ENCODE measurements at regions not wholly inside any gene's neighbourhood (a gene's known extent, or its start where the extent isn't known, plus 50 kb on each side); places are given as distances from the start of the nearest gene placed in this dataset.
"Not testable (repeated sequence)": the region's sequence is repeated elsewhere in the genome, so short reads cannot be mapped to it uniquely, and the experiment has no call there.

- Mint-ChIP-seq H3K4me1 (ENCODE audit: low read depth, unreplicated experiment) (no peaks in the 10 kb centered on the region), H3K27ac (ENCODE audit: unreplicated experiment) (no peak overlapping the region), H3K27me3 (ENCODE audit: low read depth, unreplicated experiment) (no peaks in the 10 kb centered on the region), H3K36me3 (ENCODE audit: low read depth, unreplicated experiment) (no peaks in the 10 kb centered on the region), H3K9me3 (ENCODE audit: unreplicated experiment) (no peaks in the 10 kb centered on the region), H3K4me3 (ENCODE audit: unreplicated experiment) (no peak overlapping the region)
- Histone ChIP-seq H3K9me3 (ENCODE audit: insufficient read depth, low read depth, low read length) (no peaks in the 10 kb centered on the region), H4K20me1 (ENCODE audit: insufficient read depth, low read length) (no peaks in the 10 kb centered on the region), H2AFZ (ENCODE audit: low read depth, low read length) (no peak overlapping the region), H3K27ac (ENCODE audit: low read depth, low read length) (no peak overlapping the region), H3K27me3 (ENCODE audit: insufficient read depth, low read length) (no peaks in the 10 kb centered on the region), H3K4me3 (ENCODE audit: insufficient read depth, low read depth, low read length) (no peak overlapping the region), H3K9ac (ENCODE audit: low read length) (no peak overlapping the region), H3K79me2 (ENCODE audit: insufficient read depth, low read length) (no peaks in the 10 kb centered on the region), H3K4me2 (ENCODE audit: low read length) (no peak overlapping the region), H3K36me3 (ENCODE audit: insufficient read depth, low read length) (no peaks in the 10 kb centered on the region), H3K4me1 (ENCODE audit: insufficient read depth, low read length) (no peaks in the 10 kb centered on the region)
- FAIRE-seq (no peak), DNase-seq (ENCODE audit: low read depth) (no peak)
- TF ChIP-seq CTCF (IDR thresholded peaks at IDR 0.05; ENCODE audit: insufficient read depth, low read depth, low read length) = no peak
- TF ChIP-seq EZH2 (IDR thresholded peaks at IDR 0.05; ENCODE audit: insufficient read depth, low read length) = no peak
Observed at GRCh38 chr10:52599551-52600200, 172.9 kb downstream of the MBL2 start.

GRCh38 chr10:52604131-52604530 is 168.5 kb downstream of the MBL2 start:
- H3K27me3 Mint-ChIP-seq (ENCODE audit: low read depth, unreplicated experiment); H3K36me3 ChIP-seq (ENCODE audit: insufficient read depth, low read length); H3K4me1 Mint-ChIP-seq (ENCODE audit: low read depth, unreplicated experiment); H3K36me3 Mint-ChIP-seq (ENCODE audit: low read depth, unreplicated experiment); H3K4me3 Mint-ChIP-seq (ENCODE audit: unreplicated experiment); H3K9me3 Mint-ChIP-seq (ENCODE audit: unreplicated experiment); H3K9ac ChIP-seq (ENCODE audit: low read length); H3K9me3 ChIP-seq (ENCODE audit: insufficient read depth, low read depth, low read length); H2AFZ ChIP-seq (ENCODE audit: low read depth, low read length); H3K27ac ChIP-seq (ENCODE audit: low read depth, low read length); H3K27ac Mint-ChIP-seq (ENCODE audit: unreplicated experiment); H3K4me3 ChIP-seq (ENCODE audit: insufficient read depth, low read depth, low read length); H3K27me3 ChIP-seq (ENCODE audit: insufficient read depth, low read length); H3K79me2 ChIP-seq (ENCODE audit: insufficient read depth, low read length); FAIRE-seq; DNase-seq (ENCODE audit: low read depth); H4K20me1 ChIP-seq (ENCODE audit: insufficient read depth, low read length); H3K4me1 ChIP-seq (ENCODE audit: insufficient read depth, low read length); H3K4me2 ChIP-seq (ENCODE audit: low read length): not testable (repeated sequence)

GRCh38 chr10:52609071-52609470 is 163.5 kb downstream of the MBL2 start:
- H3K36me3 Mint-ChIP-seq (ENCODE audit: low read depth, unreplicated experiment) = no peaks in the 10 kb centered on the region
- Histone ChIP-seq H4K20me1 (ENCODE audit: insufficient read depth, low read length) (no peaks in the 10 kb centered on the region), H3K36me3 (ENCODE audit: insufficient read depth, low read length) (no peaks in the 10 kb centered on the region), H3K27me3 (ENCODE audit: insufficient read depth, low read length) (no peaks in the 10 kb centered on the region), H2AFZ (ENCODE audit: low read depth, low read length) (no peak overlapping the region), H3K4me2 (ENCODE audit: low read length) (no peak overlapping the region), H3K27ac (ENCODE audit: low read depth, low read length) (no peak overlapping the region), H3K9ac (ENCODE audit: low read length) (no peak overlapping the region), H3K79me2 (ENCODE audit: insufficient read depth, low read length) (no peaks in the 10 kb centered on the region), H3K4me1 (ENCODE audit: insufficient read depth, low read length) (no peaks in the 10 kb centered on the region), H3K4me3 (ENCODE audit: insufficient read depth, low read depth, low read length) (no peak overlapping the region), H3K9me3 (ENCODE audit: insufficient read depth, low read depth, low read length) (no peaks in the 10 kb centered on the region)
- no peak for DNase-seq (ENCODE audit: low read depth)
- no peaks in the 10 kb centered on the region for H3K4me1 Mint-ChIP-seq (ENCODE audit: low read depth, unreplicated experiment)
- peaks cover 2% of the 10 kb centered on the region for H3K9me3 Mint-ChIP-seq (ENCODE audit: unreplicated experiment)
- no peaks in the 10 kb centered on the region for H3K27me3 Mint-ChIP-seq (ENCODE audit: low read depth, unreplicated experiment)
- TF ChIP-seq CTCF (IDR thresholded peaks at IDR 0.05; ENCODE audit: insufficient read depth, low read depth, low read length) = no peak
- no peak for TF ChIP-seq EZH2 (IDR thresholded peaks at IDR 0.05; ENCODE audit: insufficient read depth, low read length)
- H3K27ac Mint-ChIP-seq (ENCODE audit: unreplicated experiment) = no peak overlapping the region
- no peak for FAIRE-seq
- no peak overlapping the region for H3K4me3 Mint-ChIP-seq (ENCODE audit: unreplicated experiment)

Measured in astrocyte (in vitro differentiated cells and primary cell).